NCI-H748 (cell line): ENCODE measurements at regions not wholly inside any gene's neighbourhood (a gene's known extent, or its start where the extent isn't known, plus 50 kb on each side); places are given as distances from the start of the nearest gene placed in this dataset.
"Not testable (repeated sequence)": the region's sequence is repeated elsewhere in the genome, so short reads cannot be mapped to it uniquely, and the experiment has no call there.

Experiments
- DNase-seq: peaks from one replicate; lab custom pipeline; 2025; ENCODE audit not compliant: unreplicated experiment; lab: John Stamatoyannopoulos, UW

- no peak for DNase-seq
These were observed 216.9 kb downstream of the CAVIN4 start for GRCh38 chr9:100794738-100795269.

DNA sequence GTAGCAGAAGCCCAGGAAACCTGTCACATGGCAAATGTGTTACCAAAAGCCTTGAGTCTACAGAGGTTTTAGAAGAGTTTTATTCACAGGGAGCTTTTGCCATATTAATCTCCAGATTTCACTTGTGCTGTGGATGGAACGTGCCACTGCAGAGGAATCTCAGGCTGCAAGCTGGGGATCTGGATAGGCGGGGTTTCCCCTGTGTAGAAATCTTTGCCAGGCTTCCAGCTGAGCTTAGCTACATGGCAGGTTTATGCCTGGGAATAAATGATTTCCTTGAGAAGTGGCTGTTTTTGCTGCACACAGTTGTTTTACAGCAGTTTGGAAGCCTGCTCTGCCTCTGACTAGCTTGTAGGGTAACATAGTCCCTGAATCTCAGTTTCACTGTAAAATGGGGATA, 224.6 kb upstream of the PLPPR1 start:
- no peak for DNase-seq

GRCh38 chr9:100811643-100812042, 216.9 kb upstream of the PLPPR1 start:
- DNase-seq = no peak

DNA sequence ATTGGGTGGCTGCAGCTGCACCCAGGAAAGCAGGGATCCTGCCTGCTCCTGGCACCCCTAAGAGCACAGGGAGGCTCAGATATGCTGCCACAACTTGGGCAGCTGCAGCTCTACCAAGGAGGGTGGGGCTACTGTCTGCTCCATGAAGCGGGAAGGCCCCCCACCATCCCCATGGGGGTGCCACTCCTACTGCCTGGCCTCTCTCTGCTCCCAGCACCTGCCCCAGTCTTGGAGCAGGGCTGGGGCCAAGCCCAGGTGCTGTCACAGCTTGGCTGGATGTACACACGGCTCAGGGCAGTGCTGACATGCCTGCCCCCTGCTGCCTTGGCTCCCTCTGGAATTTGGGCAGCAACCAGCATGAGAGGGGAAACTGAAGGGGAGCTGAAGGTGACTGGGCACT, 214.7 kb upstream of the PLPPR1 start:
- no peak for DNase-seq

- DNase-seq = no peak
These were observed 208.5 kb upstream of the PLPPR1 start for GRCh38 chr9:100819980-100820379.

DNA sequence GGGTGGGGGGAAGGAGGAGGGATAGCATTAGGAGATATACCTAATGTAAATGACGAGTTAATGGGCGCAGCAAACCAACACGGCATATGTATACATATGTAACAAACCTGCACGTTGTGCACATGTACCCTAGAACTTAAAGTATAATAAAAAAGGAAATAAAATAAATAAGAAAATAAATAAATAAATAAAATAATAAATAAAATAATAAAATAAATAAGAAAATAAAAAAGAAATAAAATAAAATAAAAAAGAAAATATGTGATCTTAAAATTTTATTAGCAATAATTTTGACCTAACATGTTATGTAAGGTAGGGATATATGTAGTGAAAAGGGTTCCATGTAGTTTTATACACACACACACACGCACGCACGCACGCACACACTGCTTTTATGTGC, 195.5 kb upstream of the PLPPR1 start:
- not testable (repeated sequence) for DNase-seq

DNA sequence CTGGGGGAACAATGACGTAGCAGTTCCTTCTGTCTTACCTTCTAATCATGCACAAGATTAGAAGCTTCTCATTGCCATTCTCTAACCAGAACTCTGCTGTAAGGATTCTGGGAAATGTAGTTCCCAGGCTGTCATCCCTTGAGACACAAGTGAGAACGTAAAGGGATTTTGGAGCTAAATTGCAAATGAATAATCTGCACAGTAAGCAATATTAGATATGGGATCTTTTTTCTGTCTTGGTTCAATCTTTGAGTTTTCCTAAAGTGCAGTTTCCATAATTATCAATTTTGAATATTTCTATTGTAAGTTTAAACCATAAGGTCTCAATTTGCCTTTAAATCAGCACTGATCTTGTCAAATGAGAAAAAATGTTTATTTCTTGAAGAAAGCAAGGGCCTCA, 189.7 kb upstream of the PLPPR1 start:
- DNase-seq = no peak

GRCh38 chr9:100848726-100849125, 179.8 kb upstream of the PLPPR1 start:
- DNase-seq = peak; percentile 15

- DNase-seq = no peak
These were observed 176.4 kb upstream of the PLPPR1 start for GRCh38 chr9:100852088-100852487.

DNA sequence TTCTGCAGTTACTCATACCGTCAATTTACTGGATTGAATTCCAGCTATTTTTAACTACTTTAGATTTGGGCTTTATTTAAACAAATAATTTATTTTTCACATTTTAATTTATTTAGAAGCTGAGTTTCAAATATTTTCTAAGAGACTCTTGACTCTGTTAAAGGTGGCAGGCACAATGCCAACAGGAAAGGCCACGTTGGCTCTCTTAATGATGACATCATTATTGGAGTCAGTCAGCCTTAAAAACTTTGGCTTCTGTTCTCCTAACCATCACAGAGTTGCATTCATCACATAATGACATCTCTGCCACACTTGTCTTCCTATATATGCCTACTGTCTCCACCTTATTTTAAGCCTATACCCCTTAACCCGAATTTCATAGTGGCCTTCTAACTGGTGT, 172.3 kb upstream of the PLPPR1 start:
- DNase-seq = peak; percentile 53

- DNase-seq = no peak
These were observed 163.4 kb upstream of the PLPPR1 start for GRCh38 chr9:100865111-100865510.

- no peak for DNase-seq
These were observed 162.9 kb upstream of the PLPPR1 start for GRCh38 chr9:100865648-100866047.

DNA sequence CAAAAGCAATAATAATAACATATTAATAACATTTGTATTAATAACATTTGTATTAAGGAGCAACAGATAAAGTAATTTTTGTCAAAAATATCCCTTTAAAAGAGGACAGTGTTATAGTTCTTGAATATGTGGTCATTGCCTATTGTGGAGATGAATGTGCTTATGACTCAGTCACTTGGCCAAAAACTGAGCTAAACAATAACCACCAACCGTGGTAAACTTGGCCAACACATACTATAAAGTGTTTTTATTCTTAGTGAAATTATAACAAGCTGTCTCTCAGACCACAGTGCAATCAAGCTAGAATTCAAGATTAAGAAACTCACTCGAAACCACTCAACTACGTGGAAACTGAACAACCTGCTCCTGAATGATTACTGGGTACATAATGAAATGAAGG, 159.2 kb upstream of the PLPPR1 start:
- DNase-seq = no peak

GRCh38 chr9:100879884-100880283, 148.6 kb upstream of the PLPPR1 start:
- no peak for DNase-seq

GRCh38 chr9:100880284-100880683, 148.2 kb upstream of the PLPPR1 start:
- no peak for DNase-seq

- peak; percentile 17 for DNase-seq
These were observed 144.0 kb upstream of the PLPPR1 start for GRCh38 chr9:100884518-100884917.

GRCh38 chr9:100890321-100890720, 138.2 kb upstream of the PLPPR1 start:
- DNase-seq = no peak

DNA sequence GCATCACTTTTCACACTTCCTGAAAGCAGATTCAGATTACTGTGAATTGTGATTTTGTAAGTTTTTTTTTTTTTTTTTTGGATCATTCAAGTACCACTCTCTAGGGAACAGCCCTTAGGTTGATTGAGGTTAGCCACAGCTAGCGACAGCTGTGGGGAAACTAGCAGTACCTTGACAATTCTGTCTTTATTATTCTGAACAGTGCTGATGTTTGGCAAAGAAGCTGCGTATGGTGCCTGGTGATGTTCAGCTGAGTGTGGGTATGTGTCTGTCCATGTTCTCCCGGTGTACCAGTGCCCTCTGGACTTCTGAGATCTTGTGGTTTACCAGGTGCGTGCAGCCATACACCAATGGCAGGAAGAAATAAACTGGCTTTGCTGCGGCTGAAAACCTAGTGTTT, 117.3 kb upstream of the PLPPR1 start:
- DNase-seq = peak; percentile 86

- DNase-seq = no peak
These were observed 115.3 kb upstream of the PLPPR1 start for GRCh38 chr9:100913257-100913656.

- no peak for DNase-seq
These were observed 114.3 kb upstream of the PLPPR1 start for GRCh38 chr9:100914266-100914665.

DNA sequence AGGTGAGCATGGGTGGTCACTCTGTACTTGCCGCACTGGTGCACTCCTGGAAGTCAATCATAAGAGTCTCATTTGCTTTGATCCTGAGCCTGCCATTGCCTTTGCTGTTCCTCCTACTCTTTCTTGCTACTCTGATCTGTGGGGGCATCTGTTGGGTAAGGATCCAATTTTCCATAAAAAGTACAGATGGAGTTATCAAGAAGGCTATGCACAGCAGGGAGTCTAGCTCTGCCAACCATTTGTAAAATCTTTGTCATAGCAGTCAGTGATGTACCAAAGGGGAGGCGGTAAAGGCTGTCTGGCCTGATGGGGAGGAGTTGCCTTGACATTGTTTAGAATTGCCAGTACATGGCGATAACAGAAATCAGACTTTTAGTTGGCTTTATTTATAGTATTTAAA, 109.0 kb upstream of the PLPPR1 start:
- DNase-seq = no peak

DNA sequence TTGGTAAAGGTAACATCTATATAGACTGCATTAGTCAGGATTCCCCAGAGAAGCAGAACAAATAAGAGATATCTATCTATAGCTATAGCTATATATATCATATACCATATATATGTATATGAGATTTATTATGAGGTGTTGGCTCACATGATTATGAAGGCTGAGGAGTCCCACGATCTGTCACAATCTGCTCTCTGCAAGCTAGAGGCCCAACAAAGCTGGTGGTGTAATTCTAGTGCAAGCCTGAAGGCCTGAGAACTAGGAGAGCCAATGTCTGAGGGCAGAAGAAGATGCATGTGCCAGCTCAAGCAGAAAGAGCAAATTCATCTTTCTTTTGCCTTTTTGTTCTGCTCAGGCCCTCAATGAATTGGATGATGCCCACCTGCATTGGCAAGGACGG, 102.2 kb upstream of the PLPPR1 start:
- no peak for DNase-seq

DNA sequence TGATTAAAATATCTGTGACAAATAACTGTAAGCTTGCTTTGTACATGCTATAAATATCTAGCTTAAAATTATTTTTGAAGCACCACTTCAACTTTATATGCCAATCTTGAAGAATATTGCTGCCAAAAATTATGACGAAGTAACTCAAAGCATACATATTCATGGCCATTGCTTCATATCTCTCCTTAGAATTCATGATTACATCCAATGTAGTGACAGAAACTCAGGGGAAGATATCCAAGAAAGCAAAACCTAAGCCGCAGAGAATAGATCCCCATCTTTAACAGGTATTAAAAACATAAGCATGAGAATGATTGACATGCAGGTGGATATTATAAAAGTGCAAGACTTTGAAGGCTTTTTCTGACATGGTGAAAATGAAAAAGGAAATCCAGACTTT, 100.8 kb upstream of the PLPPR1 start:
- no peak for DNase-seq

DNA sequence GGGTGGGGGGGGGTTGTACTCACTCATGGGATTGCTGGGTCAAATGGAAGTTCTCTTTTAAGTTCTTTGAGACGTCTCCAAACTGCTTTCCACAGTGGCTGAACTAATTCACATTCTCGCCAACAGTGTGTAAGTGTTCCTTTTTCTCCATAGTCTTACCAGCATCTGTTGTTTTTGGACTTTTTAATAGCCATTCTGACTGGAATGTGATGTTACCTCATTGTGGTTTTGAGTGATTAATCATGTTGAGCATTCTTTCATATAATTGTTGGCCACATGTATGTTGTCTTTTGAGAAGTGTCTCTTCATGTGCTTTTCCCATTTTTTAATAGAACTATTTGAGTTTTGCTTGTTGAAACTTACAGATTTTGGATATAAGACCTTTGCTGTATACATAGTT, 94.9 kb upstream of the PLPPR1 start:
- DNase-seq = no peak
